ENCODE measurements at regions not wholly inside any gene's neighbourhood (a gene's known extent, or its start where the extent isn't known, plus 50 kb on each side); places are given as distances from the start of the nearest gene placed in this dataset.
"Not testable (repeated sequence)": the region's sequence is repeated elsewhere in the genome, so short reads cannot be mapped to it uniquely, and the experiment has no call there.

- no peak for DNase-seq (ENCODE audit: low spot score)
These were observed 911.2 kb downstream of the MCTP2 start for GRCh38 chr15:95142531-95142930.

GRCh38 chr15:95146481-95146880 is 915.1 kb downstream of the MCTP2 start:
- peak; percentile 68 for DNase-seq (ENCODE audit: low spot score)

- DNase-seq (ENCODE audit: low spot score) = no peak
These were observed 916.8 kb downstream of the MCTP2 start for GRCh38 chr15:95148183-95148582.

GRCh38 chr15:95149036-95149435 is 917.7 kb downstream of the MCTP2 start:
- no peak for DNase-seq (ENCODE audit: low spot score)

- no peak for DNase-seq (ENCODE audit: low spot score)
These were observed 918.4 kb downstream of the MCTP2 start for GRCh38 chr15:95149771-95150170.

GRCh38 chr15:95150466-95150865 is 919.1 kb downstream of the MCTP2 start:
- no peak for DNase-seq (ENCODE audit: low spot score)

- DNase-seq (ENCODE audit: low spot score) = no peak
These were observed 921.4 kb downstream of the MCTP2 start for GRCh38 chr15:95152741-95153140.

- DNase-seq (ENCODE audit: low spot score) = not testable (repeated sequence)
These were observed 921.8 kb downstream of the MCTP2 start for GRCh38 chr15:95153201-95153600.

- no peak for DNase-seq (ENCODE audit: low spot score)
These were observed 929.0 kb downstream of the MCTP2 start for GRCh38 chr15:95160316-95160715.

GRCh38 chr15:95162069-95162468 is 930.7 kb downstream of the MCTP2 start:
- no peak for DNase-seq (ENCODE audit: low spot score)

- no peak for DNase-seq (ENCODE audit: low spot score)
These were observed 931.2 kb downstream of the MCTP2 start for GRCh38 chr15:95162531-95162930.

GRCh38 chr15:95162967-95163531 is 931.7 kb downstream of the MCTP2 start:
- no peak for DNase-seq (ENCODE audit: low spot score)

- no peak for DNase-seq (ENCODE audit: low spot score)
These were observed 936.8 kb downstream of the MCTP2 start for GRCh38 chr15:95168152-95168551.

- no peak for DNase-seq (ENCODE audit: low spot score)
These were observed 937.6 kb downstream of the MCTP2 start for GRCh38 chr15:95168951-95169431.

GRCh38 chr15:95169541-95170459 is 938.4 kb downstream of the MCTP2 start:
- DNase-seq (ENCODE audit: low spot score) = no peak

- no peak for DNase-seq (ENCODE audit: low spot score)
These were observed 939.4 kb downstream of the MCTP2 start for GRCh38 chr15:95170561-95171380.

GRCh38 chr15:95171564-95171963 is 940.2 kb downstream of the MCTP2 start:
- DNase-seq (ENCODE audit: low spot score) = no peak

GRCh38 chr15:95174301-95175259 is 943.2 kb downstream of the MCTP2 start:
- DNase-seq (ENCODE audit: low spot score) = no peak

GRCh38 chr15:95175914-95176658 is 944.7 kb downstream of the MCTP2 start:
- no peak for DNase-seq (ENCODE audit: low spot score)

- DNase-seq (ENCODE audit: low spot score) = no peak
These were observed 945.6 kb downstream of the MCTP2 start for GRCh38 chr15:95176794-95177577.
